ENCODE measurements at regions not wholly inside any gene's neighbourhood (a gene's known extent, or its start where the extent isn't known, plus 50 kb on each side); places are given as distances from the start of the nearest gene placed in this dataset.

DNA sequence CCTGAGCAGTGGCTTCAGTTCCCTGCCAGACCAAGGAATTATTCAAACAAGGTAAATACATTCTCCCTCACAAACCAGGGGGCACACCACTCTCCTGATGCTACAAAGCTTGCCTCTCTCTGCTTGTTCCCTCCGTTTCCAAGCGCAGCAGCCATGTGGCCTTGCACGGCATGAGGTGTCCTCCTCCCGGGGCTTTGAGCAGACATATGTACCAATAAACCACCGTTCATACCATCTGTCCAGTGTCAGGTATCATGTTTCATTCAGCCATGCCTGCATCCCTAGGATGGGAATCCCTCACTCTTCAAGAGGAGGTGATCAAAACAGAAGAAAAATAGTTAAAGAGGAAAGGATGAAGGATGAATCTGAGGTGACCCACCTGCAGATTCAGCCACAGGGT is 282.7 kb downstream of the ENC1 start:
- no peaks in the 10 kb centered on the region for H3K79me2 ChIP-seq (ENCODE audit: insufficient read depth, low read length)
- no peak overlapping the region for H3K27ac ChIP-seq (ENCODE audit: low read length)
- DNase-seq, result no peak
- no peak for ATAC-seq (ENCODE audit: insufficient read depth, low read depth)
- no peak overlapping the region for H2AFZ ChIP-seq (ENCODE audit: low read depth, low read length)
- no peak overlapping the region for H3K4me3 ChIP-seq (ENCODE audit: low read depth in 1 of 2, low read length in 2 of 2)
- no peak overlapping the region for H3K4me2 ChIP-seq (ENCODE audit: insufficient read depth, low read length)
- no peaks in the 10 kb centered on the region for H4K20me1 ChIP-seq (ENCODE audit: insufficient read depth, low read length)
- H3K9me3 ChIP-seq (ENCODE audit: insufficient read depth, low read length, severe bottlenecking), result no peaks in the 10 kb centered on the region
- H3K9ac ChIP-seq (ENCODE audit: low read depth, low read length), result no peak overlapping the region
- no peaks in the 10 kb centered on the region for H3K4me1 ChIP-seq (ENCODE audit: insufficient read depth, low read length)
- TF ChIP-seq EZH2 (IDR thresholded peaks at IDR 0.05; ENCODE audit: borderline replicate concordance, low read depth, low read length, severe bottlenecking) (no peak), CTCF (IDR thresholded peaks at IDR 0.05; ENCODE audit: borderline replicate concordance, extremely low read depth, low read length, poor library complexity, severe bottlenecking) (no peak)
- H3K36me3 ChIP-seq (ENCODE audit: insufficient read depth, low read length), result no peaks in the 10 kb centered on the region
- no peaks in the 10 kb centered on the region for H3K27me3 ChIP-seq (ENCODE audit: insufficient read depth, low read length, poor library complexity)

- DNase-seq (no peak), ATAC-seq (ENCODE audit: insufficient read depth, low read depth) (no peak)
- no peaks in the 10 kb centered on the region for H3K9me3 ChIP-seq (ENCODE audit: insufficient read depth, low read length, severe bottlenecking)
- H3K79me2 ChIP-seq (ENCODE audit: insufficient read depth, low read length), result no peaks in the 10 kb centered on the region
- H3K27ac ChIP-seq (ENCODE audit: low read length), result no peak overlapping the region
- no peaks in the 10 kb centered on the region for H3K4me1 ChIP-seq (ENCODE audit: insufficient read depth, low read length)
- H3K9ac ChIP-seq (ENCODE audit: low read depth, low read length), result no peak overlapping the region
- H4K20me1 ChIP-seq (ENCODE audit: insufficient read depth, low read length), result no peaks in the 10 kb centered on the region
- no peak overlapping the region for H2AFZ ChIP-seq (ENCODE audit: low read depth, low read length)
- no peaks in the 10 kb centered on the region for H3K36me3 ChIP-seq (ENCODE audit: insufficient read depth, low read length)
- no peak overlapping the region for H3K4me3 ChIP-seq (ENCODE audit: low read depth in 1 of 2, low read length in 2 of 2)
- TF ChIP-seq CTCF (IDR thresholded peaks at IDR 0.05; ENCODE audit: borderline replicate concordance, extremely low read depth, low read length, poor library complexity, severe bottlenecking) (no peak), EZH2 (IDR thresholded peaks at IDR 0.05; ENCODE audit: borderline replicate concordance, low read depth, low read length, severe bottlenecking) (no peak)
- H3K27me3 ChIP-seq (ENCODE audit: insufficient read depth, low read length, poor library complexity), result no peaks in the 10 kb centered on the region
- no peak overlapping the region for H3K4me2 ChIP-seq (ENCODE audit: insufficient read depth, low read length)
Observed at GRCh38 chr5:74356009-74356695, 284.4 kb downstream of the ENC1 start.

DNA sequence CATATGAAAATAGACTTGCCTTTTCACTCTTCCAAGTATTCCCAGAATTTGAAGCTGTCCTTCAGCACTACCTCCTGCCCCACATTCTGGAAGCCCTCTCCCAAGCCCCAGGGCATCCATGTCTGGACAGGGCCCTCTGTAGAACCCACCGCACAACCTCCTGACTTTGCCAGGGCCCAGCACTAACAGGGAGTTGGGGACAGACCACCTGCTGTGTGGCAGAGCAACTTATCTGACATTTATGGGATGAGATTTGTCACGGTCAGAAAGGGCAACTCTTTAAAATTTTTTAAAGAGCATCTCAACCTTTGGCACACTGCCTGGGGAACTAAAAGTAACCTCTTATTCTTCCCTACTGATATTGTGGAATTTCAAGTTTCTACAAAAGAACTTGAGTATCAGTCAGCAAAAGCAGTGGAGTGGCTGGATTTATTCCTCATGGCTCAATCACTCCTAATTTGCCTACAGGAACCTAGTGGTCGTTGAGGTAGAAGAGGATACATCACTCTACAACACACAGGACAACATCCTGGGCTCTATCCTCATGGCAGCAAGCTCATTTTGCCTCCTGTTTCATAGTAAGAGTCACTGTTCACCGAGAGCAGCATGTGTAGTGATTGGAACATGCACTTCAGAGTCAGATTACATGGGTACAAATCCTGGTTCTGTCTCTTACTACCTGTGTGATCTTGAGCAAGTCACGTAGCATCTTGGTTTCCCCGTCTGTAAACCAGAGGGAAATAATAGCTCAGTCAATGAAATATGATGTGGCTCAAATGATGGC is 285.3 kb downstream of the ENC1 start:
- Histone ChIP-seq H3K9me3 (ENCODE audit: insufficient read depth, low read length, severe bottlenecking) (no peaks in the 10 kb centered on the region), H2AFZ (ENCODE audit: low read depth, low read length) (no peak overlapping the region), H3K4me1 (ENCODE audit: insufficient read depth, low read length) (no peaks in the 10 kb centered on the region), H3K4me2 (ENCODE audit: insufficient read depth, low read length) (no peak overlapping the region), H3K36me3 (ENCODE audit: insufficient read depth, low read length) (no peaks in the 10 kb centered on the region), H3K9ac (ENCODE audit: low read depth, low read length) (no peak overlapping the region), H3K4me3 (ENCODE audit: low read depth in 1 of 2, low read length in 2 of 2) (no peak overlapping the region), H3K27ac (ENCODE audit: low read length) (no peak overlapping the region), H4K20me1 (ENCODE audit: insufficient read depth, low read length) (no peaks in the 10 kb centered on the region), H3K27me3 (ENCODE audit: insufficient read depth, low read length, poor library complexity) (no peaks in the 10 kb centered on the region), H3K79me2 (ENCODE audit: insufficient read depth, low read length) (no peaks in the 10 kb centered on the region)
- DNase-seq (no peak), ATAC-seq (ENCODE audit: insufficient read depth, low read depth) (no peak)
- TF ChIP-seq EZH2 (IDR thresholded peaks at IDR 0.05; ENCODE audit: borderline replicate concordance, low read depth, low read length, severe bottlenecking) (no peak), CTCF (IDR thresholded peaks at IDR 0.05; ENCODE audit: borderline replicate concordance, extremely low read depth, low read length, poor library complexity, severe bottlenecking) (no peak)
